ENCODE measurements at regions not wholly inside any gene's neighbourhood (a gene's known extent, or its start where the extent isn't known, plus 50 kb on each side); places are given as distances from the start of the nearest gene placed in this dataset.

DNA sequence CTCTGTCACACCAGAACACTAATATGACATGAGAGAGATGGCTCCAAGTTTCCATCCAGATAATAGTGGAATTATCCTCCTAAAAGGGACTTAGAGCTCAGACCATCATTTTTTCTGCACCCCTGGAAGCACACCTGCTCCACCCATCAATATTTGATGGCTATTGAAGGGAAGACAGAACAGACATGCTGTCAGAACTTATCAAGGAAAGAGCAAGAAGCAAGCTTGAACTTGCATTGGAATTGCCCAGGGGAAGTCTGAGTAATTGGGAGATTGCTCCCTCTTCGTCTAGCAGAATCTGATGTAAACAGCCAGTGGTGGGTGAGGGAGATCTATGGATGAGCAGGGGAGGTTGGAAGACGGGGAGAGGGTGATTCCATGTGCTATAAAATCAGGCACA lies 874.4 kb upstream of the TENM4 start:
- Histone ChIP-seq H2AFZ (ENCODE audit: low read length) (no peak overlapping the region; the same call in 1 of the 2 replicates), H3K79me1 (ENCODE audit: low read depth, low read length) (no peaks in the 10 kb centered on the region), H4K8ac (ENCODE audit: extremely low read depth, insufficient read depth, low read length) (no peak overlapping the region), H3K4me3 (ENCODE audit: extremely low read depth in 1 of 4, insufficient read depth in 2 of 4, low read depth in 3 of 4, low read length in 4 of 4) (no peak overlapping the region), H2BK12ac (ENCODE audit: low read depth, low read length) (no peak overlapping the region), H3K27ac (ENCODE audit: low read depth, low read length) (no peak overlapping the region), H3K4me1 (replicated peaks in 1 of 4; ENCODE audit: control insufficient read depth in 3 of 4, insufficient read depth in 4 of 4, low read length in 3 of 4) (peaks cover 3 to 7% (median 4%) of the 10 kb centered on the region in 4 experiments; a peak in 4 of 7 replicates), H3K9ac (replicated peaks in 1 of 4; ENCODE audit: extremely low read depth in 1 of 4, low read depth in 3 of 4, low read length in 3 of 4) (no peak overlapping the region), H3K36me3 (ENCODE audit: control insufficient read depth in 2 of 4, insufficient read depth in 4 of 4, low read length in 3 of 4) (no peaks in the 10 kb centered on the region), H3K23me2 (ENCODE audit: low read depth, low read length) (no peaks in the 10 kb centered on the region), H2BK5ac (ENCODE audit: low read depth, low read length) (no peak overlapping the region), H4K20me1 (replicated peaks in 1 of 2; ENCODE audit: control insufficient read depth in 1 of 2, insufficient read depth in 2 of 2, low read length in 2 of 2) (no peaks in the 10 kb centered on the region), H3K4me2 (ENCODE audit: insufficient read depth in 1 of 2, low read depth in 2 of 2, low read length in 2 of 2) (no peak overlapping the region), H3K18ac (ENCODE audit: extremely low read depth, low read length) (no peak overlapping the region), H4K5ac (ENCODE audit: insufficient read length, low read depth, low read length) (no peak overlapping the region), H4K91ac (replicated peaks; ENCODE audit: insufficient read length, low read length) (no peak overlapping the region), H3K56ac (replicated peaks; ENCODE audit: insufficient read length, low read depth, low read length) (no peak overlapping the region), H2BK20ac (ENCODE audit: low read length) (no peak overlapping the region), H3K23ac (ENCODE audit: insufficient read length) (no peak overlapping the region), H2AK5ac (ENCODE audit: low read depth, low read length) (no peak overlapping the region), H3K14ac (ENCODE audit: insufficient read length) (no peak overlapping the region), H3K9me3 (ENCODE audit: insufficient read depth in 2 of 2, low read depth in 1 of 2, low read length in 1 of 2) (no peaks in the 10 kb centered on the region), H3K27me3 (replicated peaks in 1 of 4; ENCODE audit: control insufficient read depth in 3 of 4, extremely low read depth in 1 of 4, insufficient read depth in 3 of 4, low read length in 3 of 4) (no peaks in the 10 kb centered on the region; a peak in 1 of 7 replicates), H2BK15ac (ENCODE audit: low read length) (no peak overlapping the region), H2BK120ac (replicated peaks; ENCODE audit: low read depth, low read length) (no peak overlapping the region), H3K79me2 (ENCODE audit: control insufficient read depth in 1 of 2, insufficient read depth in 2 of 2, low read length in 2 of 2) (no peaks in the 10 kb centered on the region), H3K4ac (replicated peaks; ENCODE audit: insufficient read length, low read depth, low read length) (no peak overlapping the region)
- POLR2A ChIA-PET (ENCODE audit: partially characterized antibody): no interaction called here
- DNase-seq (ENCODE audit: low read depth in 1 of 2, low spot score in 2 of 2): no peak
- WGBS, 2 experiments (ENCODE audit: extremely low coverage in 1 of 2, insufficient coverage in 1 of 2, insufficient read length in 1 of 2, insufficient replicate concordance in 2 of 2, low coverage in 1 of 2, low lambda C conversion rate in 2 of 2, missing lambda C conversion rate in 1 of 2): 80% methylated on average over 2 of the region's 2 CpGs; no CpG with 5 or more reads in 1 of the 2 experiments
- CTCF ChIA-PET (ENCODE audit: partially characterized antibody): no interaction called here
- no peak for FAIRE-seq
- no peak for TF ChIP-seq SIX5 (IDR thresholded peaks at IDR 0.05; ENCODE audit: low read depth, low read length)
- TF ChIP-seq, protein P1, sequence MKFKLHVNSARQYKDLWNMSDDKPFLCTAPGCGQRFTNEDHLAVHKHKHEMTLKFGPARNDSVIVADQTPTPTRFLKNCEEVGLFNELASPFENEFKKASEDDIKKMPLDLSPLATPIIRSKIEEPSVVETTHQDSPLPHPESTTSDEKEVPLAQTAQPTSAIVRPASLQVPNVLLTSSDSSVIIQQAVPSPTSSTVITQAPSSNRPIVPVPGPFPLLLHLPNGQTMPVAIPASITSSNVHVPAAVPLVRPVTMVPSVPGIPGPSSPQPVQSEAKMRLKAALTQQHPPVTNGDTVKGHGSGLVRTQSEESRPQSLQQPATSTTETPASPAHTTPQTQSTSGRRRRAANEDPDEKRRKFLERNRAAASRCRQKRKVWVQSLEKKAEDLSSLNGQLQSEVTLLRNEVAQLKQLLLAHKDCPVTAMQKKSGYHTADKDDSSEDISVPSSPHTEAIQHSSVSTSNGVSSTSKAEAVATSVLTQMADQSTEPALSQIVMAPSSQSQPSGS (IDR thresholded peaks at IDR 0.05; ENCODE audit: low read length): no peak
- TF ChIP-seq NANOG (IDR thresholded peaks at IDR 0.05; ENCODE audit: insufficient read depth, low read depth, low read length, poor library complexity, severe bottlenecking): no peak
- no peak for TF ChIP-seq CHD2 (IDR thresholded peaks at IDR 0.05; ENCODE audit: low read length)
- no peak for TF ChIP-seq KDM1A (IDR thresholded peaks at IDR 0.05; ENCODE audit: borderline replicate concordance, low read length)
- no peak for TF ChIP-seq CBX8 (IDR thresholded peaks at IDR 0.05; ENCODE audit: borderline replicate concordance, low read depth, low read length)
- TF ChIP-seq JUND (IDR thresholded peaks at IDR 0.05; ENCODE audit: low read length): no peak
- no peak for TF ChIP-seq POU5F1 (IDR thresholded peaks at IDR 0.05; ENCODE audit: low read depth, low read length)
- TF ChIP-seq CEBPB (IDR thresholded peaks at IDR 0.05; ENCODE audit: low read depth, low read length): no peak
- TF ChIP-seq SRF (IDR thresholded peaks at IDR 0.05; ENCODE audit: low read depth, low read length): no peak
- TF ChIP-seq, protein P2, sequence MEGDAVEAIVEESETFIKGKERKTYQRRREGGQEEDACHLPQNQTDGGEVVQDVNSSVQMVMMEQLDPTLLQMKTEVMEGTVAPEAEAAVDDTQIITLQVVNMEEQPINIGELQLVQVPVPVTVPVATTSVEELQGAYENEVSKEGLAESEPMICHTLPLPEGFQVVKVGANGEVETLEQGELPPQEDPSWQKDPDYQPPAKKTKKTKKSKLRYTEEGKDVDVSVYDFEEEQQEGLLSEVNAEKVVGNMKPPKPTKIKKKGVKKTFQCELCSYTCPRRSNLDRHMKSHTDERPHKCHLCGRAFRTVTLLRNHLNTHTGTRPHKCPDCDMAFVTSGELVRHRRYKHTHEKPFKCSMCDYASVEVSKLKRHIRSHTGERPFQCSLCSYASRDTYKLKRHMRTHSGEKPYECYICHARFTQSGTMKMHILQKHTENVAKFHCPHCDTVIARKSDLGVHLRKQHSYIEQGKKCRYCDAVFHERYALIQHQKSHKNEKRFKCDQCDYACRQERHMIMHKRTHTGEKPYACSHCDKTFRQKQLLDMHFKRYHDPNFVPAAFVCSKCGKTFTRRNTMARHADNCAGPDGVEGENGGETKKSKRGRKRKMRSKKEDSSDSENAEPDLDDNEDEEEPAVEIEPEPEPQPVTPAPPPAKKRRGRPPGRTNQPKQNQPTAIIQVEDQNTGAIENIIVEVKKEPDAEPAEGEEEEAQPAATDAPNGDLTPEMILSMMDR (IDR thresholded peaks at IDR 0.05; ENCODE audit: control extremely low read depth in 1 of 3, insufficient read depth in 1 of 3, low read depth in 1 of 3, low read length in 3 of 3): no peak

All from H1 (cell line).